Loucy (cell line): ENCODE measurements at regions not wholly inside any gene's neighbourhood (a gene's known extent, or its start where the extent isn't known, plus 50 kb on each side); places are given as distances from the start of the nearest gene placed in this dataset.

ENCODE experiments used
- EZH2phosphoT487 ChIP-seq: fragments of 200-600 bp; IDR thresholded peaks from 2 replicates; pipeline ENCODE4 v1.6.1; 2018; ENCODE audit warnings: antibody characterized with exemption, mild to moderate bottlenecking, moderate library complexity, borderline replicate concordance
- TF ChIP-seq, protein P1 (sequence below): fragments of 200-600 bp; sonication (generic); conservative IDR thresholded peaks from 2 replicates; pipeline ENCODE4 v1.5.1; 2014; ENCODE audit warnings: mild to moderate bottlenecking, antibody characterized with exemption, low read length

DNA sequence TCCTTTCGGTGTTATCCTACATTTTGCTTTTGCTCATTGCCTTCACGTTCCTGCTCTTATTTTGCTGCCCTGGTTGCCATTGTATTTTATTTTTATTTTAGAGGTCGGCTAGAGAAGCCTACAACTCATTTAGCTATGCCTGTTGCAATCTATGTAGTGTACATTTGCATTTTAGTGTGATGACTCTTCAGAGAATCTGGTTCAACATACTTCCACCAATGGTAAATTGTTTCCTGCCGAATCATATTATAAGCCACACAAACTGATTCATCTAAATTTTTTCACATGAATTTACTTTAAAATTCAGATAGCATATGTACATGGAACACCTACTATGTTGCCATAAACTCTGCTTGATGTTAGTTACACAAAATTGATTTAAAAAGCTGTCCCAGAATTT is 1596.9 kb downstream of the PLA2G4A start:
- TF ChIP-seq, protein P1, sequence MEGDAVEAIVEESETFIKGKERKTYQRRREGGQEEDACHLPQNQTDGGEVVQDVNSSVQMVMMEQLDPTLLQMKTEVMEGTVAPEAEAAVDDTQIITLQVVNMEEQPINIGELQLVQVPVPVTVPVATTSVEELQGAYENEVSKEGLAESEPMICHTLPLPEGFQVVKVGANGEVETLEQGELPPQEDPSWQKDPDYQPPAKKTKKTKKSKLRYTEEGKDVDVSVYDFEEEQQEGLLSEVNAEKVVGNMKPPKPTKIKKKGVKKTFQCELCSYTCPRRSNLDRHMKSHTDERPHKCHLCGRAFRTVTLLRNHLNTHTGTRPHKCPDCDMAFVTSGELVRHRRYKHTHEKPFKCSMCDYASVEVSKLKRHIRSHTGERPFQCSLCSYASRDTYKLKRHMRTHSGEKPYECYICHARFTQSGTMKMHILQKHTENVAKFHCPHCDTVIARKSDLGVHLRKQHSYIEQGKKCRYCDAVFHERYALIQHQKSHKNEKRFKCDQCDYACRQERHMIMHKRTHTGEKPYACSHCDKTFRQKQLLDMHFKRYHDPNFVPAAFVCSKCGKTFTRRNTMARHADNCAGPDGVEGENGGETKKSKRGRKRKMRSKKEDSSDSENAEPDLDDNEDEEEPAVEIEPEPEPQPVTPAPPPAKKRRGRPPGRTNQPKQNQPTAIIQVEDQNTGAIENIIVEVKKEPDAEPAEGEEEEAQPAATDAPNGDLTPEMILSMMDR = no peak
- TF ChIP-seq EZH2phosphoT487 = no peak
